B cell (primary cell): ENCODE measurements at regions not wholly inside any gene's neighbourhood (a gene's known extent, or its start where the extent isn't known, plus 50 kb on each side); places are given as distances from the start of the nearest gene placed in this dataset.

Source experiments
- ATAC-seq: fragments of 200-7000 bp; cut with Tn5 transposase; one replicate; pipeline ENCODE4 v1.10.0; 2021; ENCODE audit warnings: low read depth, mild to moderate bottlenecking, moderate number of reproducible peaks, moderate library complexity
- CTCF ChIA-PET: fragments of 350-600 bp; sonication (Branson Sonifier 250); formaldehyde crosslinking; loops from one replicate; lab custom pipeline; 2021; ENCODE audit warnings: antibody characterized with exemption, inconsistent platforms; lab: Charles Lee
- POLR2A ChIA-PET: fragments of 350-600 bp; sonication (Branson Sonifier 250); formaldehyde crosslinking; loops from one replicate; lab custom pipeline; 2021; ENCODE audit warnings: antibody characterized with exemption; lab: Charles Lee
- DNase-seq: peaks from one replicate; pipeline ENCODE4 v3.0.0; 2013
- H2AFZ ChIP-seq: 2 replicates; pipeline ENCODE4 v1.6.1; 2012; ENCODE audit warnings: mild to moderate bottlenecking, low read depth, low read length; ENCODE audit not compliant: insufficient read depth, poor library complexity, severe bottlenecking
- H3K27ac ChIP-seq, 2 donors: 1 replicate in 1 of 2; 2 replicates in 1 of 2; pipeline ENCODE4 v1.5.1; 2012 to 2013; ENCODE audit warnings: low read length in 2 of 2, mild to moderate bottlenecking in 2 of 2, moderate library complexity in 1 of 2
- H3K27me3 ChIP-seq, 4 experiments: fragments of 200-600 bp in 1 of 4; sonication (generic) in 1 of 4; replicated peaks in 1 of 4; 1 replicate in 2 of 4; 2 replicates in 2 of 4; pipeline versions ENCODE4 v1.6.1 to v1.7.0; 2013 to 2016; ENCODE audit warnings: low read length in 3 of 4, mild to moderate bottlenecking in 2 of 4, mixed read lengths in 1 of 4, moderate library complexity in 1 of 4; ENCODE audit not compliant: insufficient read depth in 4 of 4, control insufficient read depth in 3 of 4; ENCODE audit errors: control extremely low read depth in 1 of 4
- H3K36me3 ChIP-seq, 2 experiments: replicated peaks in 1 of 2; 1 replicate in 1 of 2; 2 replicates in 1 of 2; pipeline versions ENCODE4 v1.6.1 to v1.7.1; 2013; ENCODE audit warnings: low read length in 1 of 2; ENCODE audit not compliant: insufficient read depth in 2 of 2, control insufficient read depth in 1 of 2; ENCODE audit errors: control extremely low read depth in 1 of 2, extremely low read depth in 1 of 2
- H3K4me1 ChIP-seq, 2 donors: fragments of 200-600 bp in 1 of 2; sonication (generic) in 1 of 2; 1 replicate in 1 of 2; 2 replicates in 1 of 2; pipeline versions ENCODE4 v1.5.1 to v1.6.1; 2013 to 2017; ENCODE audit warnings: low read length in 2 of 2; ENCODE audit not compliant: control insufficient read depth in 2 of 2, insufficient read depth in 2 of 2
- H3K4me2 ChIP-seq: replicated peaks from 2 replicates; pipeline ENCODE3; 2012; ENCODE audit warnings: mild to moderate bottlenecking, low read depth, low read length; ENCODE audit not compliant: poor library complexity, severe bottlenecking
- H3K4me3 ChIP-seq, 5 experiments: fragments of 200-600 bp in 1 of 5; sonication (generic) in 1 of 5; 1 replicate in 3 of 5; 2 replicates in 2 of 5; pipeline versions ENCODE4 v1.5.1 to v1.7.0; 2011 to 2016; ENCODE audit warnings: low read length in 4 of 5, mild to moderate bottlenecking in 4 of 5, low read depth in 2 of 5, control low read depth in 1 of 5, moderate library complexity in 1 of 5; ENCODE audit not compliant: insufficient read depth in 1 of 5; ENCODE audit errors: control extremely low read depth in 1 of 5, extremely low read depth in 1 of 5
- H3K79me2 ChIP-seq: fragments of 200-600 bp; sonication (generic); one replicate; pipeline ENCODE4 v1.6.0; 2016; ENCODE audit warnings: low read length; ENCODE audit not compliant: control insufficient read depth, insufficient read depth
- H3K9ac ChIP-seq: fragments of 200-600 bp; sonication (generic); 2 replicates; pipeline ENCODE4 v1.6.1; 2017; ENCODE audit warnings: mild to moderate bottlenecking, low read length, moderate library complexity
- H3K9me3 ChIP-seq, 3 donors: one replicate each; pipeline versions ENCODE4 v1.6.1 to v1.7.1; 2013; ENCODE audit warnings: low read length in 2 of 3; ENCODE audit not compliant: control insufficient read depth in 2 of 3, insufficient read depth in 1 of 3; ENCODE audit errors: control extremely low read depth in 1 of 3
- H4K20me1 ChIP-seq: 2 replicates; pipeline ENCODE4 v1.6.0; 2012; ENCODE audit warnings: mild to moderate bottlenecking, low read length; ENCODE audit not compliant: insufficient read depth, control insufficient read depth, poor library complexity, severe bottlenecking
- H3K27ac Mint-ChIP-seq: one replicate; pipeline ENCODE4 v1.8.0; 2021; ENCODE audit warnings: mixed read lengths
- H3K27me3 Mint-ChIP-seq: one replicate; pipeline ENCODE4 v1.8.0; 2021; ENCODE audit warnings: mixed read lengths
- H3K4me1 Mint-ChIP-seq: one replicate; pipeline ENCODE4 v1.8.0; 2021; ENCODE audit warnings: mixed read lengths
- H3K4me3 Mint-ChIP-seq: one replicate; pipeline ENCODE4 v1.8.0; 2021; ENCODE audit warnings: mixed read lengths
- H3K9me3 Mint-ChIP-seq: one replicate; pipeline ENCODE4 v1.8.0; 2022; ENCODE audit warnings: mixed read lengths; ENCODE audit not compliant: insufficient read depth
- CTCF ChIP-seq: fragments of 200-600 bp; IDR thresholded peaks from one replicate; pipeline ENCODE4 v1.8.0; 2022; ENCODE audit warnings: antibody characterized with exemption, mild to moderate bottlenecking
- EZH2 ChIP-seq: IDR thresholded peaks from 2 replicates; pipeline ENCODE4 v1.6.1; 2012; ENCODE audit warnings: borderline replicate concordance, low read depth, mild to moderate bottlenecking, moderate library complexity, low read length; ENCODE audit not compliant: insufficient read depth, poor library complexity, severe bottlenecking
- WGBS: methylation state at CpG from one replicate; pipeline ENCODE4 v1.1.5; 2013; ENCODE audit warnings: missing lambda C conversion rate; ENCODE audit not compliant: insufficient coverage; 5-methylcytosine and 5-hydroxymethylcytosine counted together
- intact Hi-C: fragments of 100-400 bp; cut with micrococcal nuclease; formaldehyde crosslinking; loops from one replicate; pipeline ENCODE4 v1.10.0; 2022

GRCh38 chr1:100626397-100626796 is 88.5 kb downstream of the GPR88 start:
- H3K4me1 Mint-ChIP-seq, result no peaks in the 10 kb centered on the region
- Histone ChIP-seq H3K9ac (no peak overlapping the region), H4K20me1 (no peaks in the 10 kb centered on the region), H3K36me3 (no peaks in the 10 kb centered on the region), H3K27ac (no peak overlapping the region), H3K4me2 (no peak overlapping the region), H3K27me3 (no peaks in the 10 kb centered on the region), H3K4me1 (no peaks in the 10 kb centered on the region), H3K79me2 (no peaks in the 10 kb centered on the region), H3K4me3 (no peak overlapping the region), H2AFZ (no peak overlapping the region), H3K9me3 (no peaks in the 10 kb centered on the region)
- peaks cover 3% of the 10 kb centered on the region for H3K9me3 Mint-ChIP-seq
- no peak overlapping the region for H3K27ac Mint-ChIP-seq
- DNase-seq, result no peak
- CTCF ChIA-PET, result no interaction called here
- WGBS, result 60% methylated on average over 1 of the region's 3 CpGs
- TF ChIP-seq EZH2 (no peak), CTCF (no peak)
- no peak for ATAC-seq
- POLR2A ChIA-PET, result no interaction called here
- H3K4me3 Mint-ChIP-seq, result no peak overlapping the region
- intact Hi-C loops, result no loop called here
- peaks cover 3% of the 10 kb centered on the region for H3K27me3 Mint-ChIP-seq

- Mint-ChIP-seq H3K27me3 (peaks cover 3% of the 10 kb centered on the region), H3K4me1 (no peaks in the 10 kb centered on the region), H3K9me3 (peaks cover 3% of the 10 kb centered on the region), H3K4me3 (no peak overlapping the region), H3K27ac (no peak overlapping the region)
- no peaks in the 10 kb centered on the region for H3K36me3 ChIP-seq
- ChIA-PET CTCF (no interaction called here), POLR2A (no interaction called here)
- intact Hi-C loops, result no loop called here
- H3K27me3 ChIP-seq, result no peaks in the 10 kb centered on the region
- H4K20me1 ChIP-seq, result no peaks in the 10 kb centered on the region
- H3K79me2 ChIP-seq, result no peaks in the 10 kb centered on the region
- H3K4me1 ChIP-seq, result no peaks in the 10 kb centered on the region
- H3K4me3 ChIP-seq, result no peak overlapping the region
- H3K9me3 ChIP-seq, result no peaks in the 10 kb centered on the region
- H3K9ac ChIP-seq, result no peak overlapping the region
- no peak for TF ChIP-seq EZH2
- 89% methylated on average over 5 of the region's 5 CpGs for WGBS
- ATAC-seq (no peak), DNase-seq (no peak)
- no peak overlapping the region for H3K27ac ChIP-seq
- H2AFZ ChIP-seq, result no peak overlapping the region
- no peak overlapping the region for H3K4me2 ChIP-seq
Observed at GRCh38 chr1:100627054-100627716, 89.2 kb downstream of the GPR88 start.
